H1 (cell line): ENCODE measurements at regions not wholly inside any gene's neighbourhood (a gene's known extent, or its start where the extent isn't known, plus 50 kb on each side); places are given as distances from the start of the nearest gene placed in this dataset.

Experiments used
- CHD1 ChIP-seq: IDR thresholded peaks from 2 replicates; pipeline ENCODE4 v1.6.1; 2012; ENCODE audit warnings: low read depth, low read length, improper control_type of control experiment
- PHF8 ChIP-seq: fragments of 200-600 bp; sonication (generic); conservative IDR thresholded peaks from 2 replicates; pipeline ENCODE4 v1.7.1; 2012; ENCODE audit warnings: low read depth, mild to moderate bottlenecking, inconsistent platforms, low read length, moderate library complexity
- RAD21 ChIP-seq, 2 experiments: IDR thresholded peaks in 1 of 2; conservative IDR thresholded peaks in 1 of 2; 2 replicates each; pipeline ENCODE4 v1.6.1; 2011; ENCODE audit warnings: low read depth in 2 of 2, low read length in 2 of 2, improper control_type of control experiment in 1 of 2, inconsistent platforms in 1 of 2, mild to moderate bottlenecking in 1 of 2, moderate library complexity in 1 of 2
- SAP30 ChIP-seq: fragments of 300-600 bp; sonication (generic); IDR thresholded peaks from 2 replicates; pipeline ENCODE4 v1.7.1; 2012; ENCODE audit warnings: low read length, moderate library complexity, mild to moderate bottlenecking, inconsistent platforms; ENCODE audit not compliant: insufficient read depth, insufficient replicate concordance
- TAF1 ChIP-seq: IDR thresholded peaks from 2 replicates; pipeline ENCODE4 v1.6.1; 2011; ENCODE audit warnings: mild to moderate bottlenecking, low read depth, low read length
- TF ChIP-seq, protein P1 (sequence below): fragments of 300-600 bp; sonication (generic); IDR thresholded peaks from 2 replicates; pipeline ENCODE4 v1.7.1; 2012; ENCODE audit warnings: low read length, moderate library complexity, mild to moderate bottlenecking, inconsistent platforms; ENCODE audit not compliant: insufficient replicate concordance
- TF ChIP-seq, protein P2 (sequence below), 3 experiments: IDR thresholded peaks; 1 replicate in 2 of 3; 2 replicates in 1 of 3; pipeline versions ENCODE4 v1.5.1 to v1.6.1; 2011; ENCODE audit warnings: low read length in 3 of 3, mild to moderate bottlenecking in 3 of 3, inconsistent platforms in 2 of 3, low read depth in 1 of 3, moderate library complexity in 1 of 3; ENCODE audit not compliant: insufficient read depth in 1 of 3; ENCODE audit errors: control extremely low read depth in 1 of 3

DNA sequence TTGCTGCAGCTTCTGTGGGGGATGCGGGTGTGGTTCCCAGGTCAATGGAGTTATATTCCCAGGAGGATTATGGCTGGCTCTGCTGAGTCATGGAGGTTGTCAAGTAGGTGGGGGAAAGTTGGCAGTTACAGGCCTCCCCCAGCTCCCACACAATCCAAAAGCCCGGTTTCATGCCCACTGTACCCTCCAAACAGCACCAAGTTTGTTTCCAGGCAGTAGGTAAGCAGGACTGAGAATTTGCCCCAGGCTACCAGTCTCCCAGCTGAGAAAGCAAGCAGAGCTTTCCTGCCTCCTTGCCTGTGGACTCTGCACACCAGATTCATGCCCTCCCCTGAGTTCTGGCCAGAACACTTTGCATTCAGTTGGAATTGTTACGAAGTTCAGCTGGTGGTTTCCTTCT is 578.2 kb downstream of the MEI4 start (continued):
- TF ChIP-seq, protein P1, sequence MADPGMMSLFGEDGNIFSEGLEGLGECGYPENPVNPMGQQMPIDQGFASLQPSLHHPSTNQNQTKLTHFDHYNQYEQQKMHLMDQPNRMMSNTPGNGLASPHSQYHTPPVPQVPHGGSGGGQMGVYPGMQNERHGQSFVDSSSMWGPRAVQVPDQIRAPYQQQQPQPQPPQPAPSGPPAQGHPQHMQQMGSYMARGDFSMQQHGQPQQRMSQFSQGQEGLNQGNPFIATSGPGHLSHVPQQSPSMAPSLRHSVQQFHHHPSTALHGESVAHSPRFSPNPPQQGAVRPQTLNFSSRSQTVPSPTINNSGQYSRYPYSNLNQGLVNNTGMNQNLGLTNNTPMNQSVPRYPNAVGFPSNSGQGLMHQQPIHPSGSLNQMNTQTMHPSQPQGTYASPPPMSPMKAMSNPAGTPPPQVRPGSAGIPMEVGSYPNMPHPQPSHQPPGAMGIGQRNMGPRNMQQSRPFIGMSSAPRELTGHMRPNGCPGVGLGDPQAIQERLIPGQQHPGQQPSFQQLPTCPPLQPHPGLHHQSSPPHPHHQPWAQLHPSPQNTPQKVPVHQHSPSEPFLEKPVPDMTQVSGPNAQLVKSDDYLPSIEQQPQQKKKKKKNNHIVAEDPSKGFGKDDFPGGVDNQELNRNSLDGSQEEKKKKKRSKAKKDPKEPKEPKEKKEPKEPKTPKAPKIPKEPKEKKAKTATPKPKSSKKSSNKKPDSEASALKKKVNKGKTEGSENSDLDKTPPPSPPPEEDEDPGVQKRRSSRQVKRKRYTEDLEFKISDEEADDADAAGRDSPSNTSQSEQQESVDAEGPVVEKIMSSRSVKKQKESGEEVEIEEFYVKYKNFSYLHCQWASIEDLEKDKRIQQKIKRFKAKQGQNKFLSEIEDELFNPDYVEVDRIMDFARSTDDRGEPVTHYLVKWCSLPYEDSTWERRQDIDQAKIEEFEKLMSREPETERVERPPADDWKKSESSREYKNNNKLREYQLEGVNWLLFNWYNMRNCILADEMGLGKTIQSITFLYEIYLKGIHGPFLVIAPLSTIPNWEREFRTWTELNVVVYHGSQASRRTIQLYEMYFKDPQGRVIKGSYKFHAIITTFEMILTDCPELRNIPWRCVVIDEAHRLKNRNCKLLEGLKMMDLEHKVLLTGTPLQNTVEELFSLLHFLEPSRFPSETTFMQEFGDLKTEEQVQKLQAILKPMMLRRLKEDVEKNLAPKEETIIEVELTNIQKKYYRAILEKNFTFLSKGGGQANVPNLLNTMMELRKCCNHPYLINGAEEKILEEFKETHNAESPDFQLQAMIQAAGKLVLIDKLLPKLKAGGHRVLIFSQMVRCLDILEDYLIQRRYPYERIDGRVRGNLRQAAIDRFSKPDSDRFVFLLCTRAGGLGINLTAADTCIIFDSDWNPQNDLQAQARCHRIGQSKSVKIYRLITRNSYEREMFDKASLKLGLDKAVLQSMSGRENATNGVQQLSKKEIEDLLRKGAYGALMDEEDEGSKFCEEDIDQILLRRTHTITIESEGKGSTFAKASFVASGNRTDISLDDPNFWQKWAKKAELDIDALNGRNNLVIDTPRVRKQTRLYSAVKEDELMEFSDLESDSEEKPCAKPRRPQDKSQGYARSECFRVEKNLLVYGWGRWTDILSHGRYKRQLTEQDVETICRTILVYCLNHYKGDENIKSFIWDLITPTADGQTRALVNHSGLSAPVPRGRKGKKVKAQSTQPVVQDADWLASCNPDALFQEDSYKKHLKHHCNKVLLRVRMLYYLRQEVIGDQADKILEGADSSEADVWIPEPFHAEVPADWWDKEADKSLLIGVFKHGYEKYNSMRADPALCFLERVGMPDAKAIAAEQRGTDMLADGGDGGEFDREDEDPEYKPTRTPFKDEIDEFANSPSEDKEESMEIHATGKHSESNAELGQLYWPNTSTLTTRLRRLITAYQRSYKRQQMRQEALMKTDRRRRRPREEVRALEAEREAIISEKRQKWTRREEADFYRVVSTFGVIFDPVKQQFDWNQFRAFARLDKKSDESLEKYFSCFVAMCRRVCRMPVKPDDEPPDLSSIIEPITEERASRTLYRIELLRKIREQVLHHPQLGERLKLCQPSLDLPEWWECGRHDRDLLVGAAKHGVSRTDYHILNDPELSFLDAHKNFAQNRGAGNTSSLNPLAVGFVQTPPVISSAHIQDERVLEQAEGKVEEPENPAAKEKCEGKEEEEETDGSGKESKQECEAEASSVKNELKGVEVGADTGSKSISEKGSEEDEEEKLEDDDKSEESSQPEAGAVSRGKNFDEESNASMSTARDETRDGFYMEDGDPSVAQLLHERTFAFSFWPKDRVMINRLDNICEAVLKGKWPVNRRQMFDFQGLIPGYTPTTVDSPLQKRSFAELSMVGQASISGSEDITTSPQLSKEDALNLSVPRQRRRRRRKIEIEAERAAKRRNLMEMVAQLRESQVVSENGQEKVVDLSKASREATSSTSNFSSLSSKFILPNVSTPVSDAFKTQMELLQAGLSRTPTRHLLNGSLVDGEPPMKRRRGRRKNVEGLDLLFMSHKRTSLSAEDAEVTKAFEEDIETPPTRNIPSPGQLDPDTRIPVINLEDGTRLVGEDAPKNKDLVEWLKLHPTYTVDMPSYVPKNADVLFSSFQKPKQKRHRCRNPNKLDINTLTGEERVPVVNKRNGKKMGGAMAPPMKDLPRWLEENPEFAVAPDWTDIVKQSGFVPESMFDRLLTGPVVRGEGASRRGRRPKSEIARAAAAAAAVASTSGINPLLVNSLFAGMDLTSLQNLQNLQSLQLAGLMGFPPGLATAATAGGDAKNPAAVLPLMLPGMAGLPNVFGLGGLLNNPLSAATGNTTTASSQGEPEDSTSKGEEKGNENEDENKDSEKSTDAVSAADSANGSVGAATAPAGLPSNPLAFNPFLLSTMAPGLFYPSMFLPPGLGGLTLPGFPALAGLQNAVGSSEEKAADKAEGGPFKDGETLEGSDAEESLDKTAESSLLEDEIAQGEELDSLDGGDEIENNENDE: no peak
- TF ChIP-seq CHD1: no peak
- TF ChIP-seq RAD21 (IDR thresholded peaks at IDR 0.05 in 1 of 2, conservative IDR thresholded peaks at IDR 0.05 in 1 of 2; ENCODE audit: low read depth in 2 of 2, low read length in 2 of 2): no peak
- TF ChIP-seq, protein P2, sequence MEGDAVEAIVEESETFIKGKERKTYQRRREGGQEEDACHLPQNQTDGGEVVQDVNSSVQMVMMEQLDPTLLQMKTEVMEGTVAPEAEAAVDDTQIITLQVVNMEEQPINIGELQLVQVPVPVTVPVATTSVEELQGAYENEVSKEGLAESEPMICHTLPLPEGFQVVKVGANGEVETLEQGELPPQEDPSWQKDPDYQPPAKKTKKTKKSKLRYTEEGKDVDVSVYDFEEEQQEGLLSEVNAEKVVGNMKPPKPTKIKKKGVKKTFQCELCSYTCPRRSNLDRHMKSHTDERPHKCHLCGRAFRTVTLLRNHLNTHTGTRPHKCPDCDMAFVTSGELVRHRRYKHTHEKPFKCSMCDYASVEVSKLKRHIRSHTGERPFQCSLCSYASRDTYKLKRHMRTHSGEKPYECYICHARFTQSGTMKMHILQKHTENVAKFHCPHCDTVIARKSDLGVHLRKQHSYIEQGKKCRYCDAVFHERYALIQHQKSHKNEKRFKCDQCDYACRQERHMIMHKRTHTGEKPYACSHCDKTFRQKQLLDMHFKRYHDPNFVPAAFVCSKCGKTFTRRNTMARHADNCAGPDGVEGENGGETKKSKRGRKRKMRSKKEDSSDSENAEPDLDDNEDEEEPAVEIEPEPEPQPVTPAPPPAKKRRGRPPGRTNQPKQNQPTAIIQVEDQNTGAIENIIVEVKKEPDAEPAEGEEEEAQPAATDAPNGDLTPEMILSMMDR (IDR thresholded peaks at IDR 0.05; ENCODE audit: control extremely low read depth in 1 of 3, insufficient read depth in 1 of 3, low read depth in 1 of 3, low read length in 3 of 3): no peak
- no peak for TF ChIP-seq TAF1
- no peak for TF ChIP-seq PHF8
- no peak for TF ChIP-seq SAP30
